HG02642 (cell line): ENCODE measurements at regions not wholly inside any gene's neighbourhood (a gene's known extent, or its start where the extent isn't known, plus 50 kb on each side); places are given as distances from the start of the nearest gene placed in this dataset.

Experiments used
- ATAC-seq: cut with Tn5 transposase; IDR thresholded peaks from one replicate; pipeline ENCODE4 v1.9.1; 2021; ENCODE audit warnings: mild to moderate bottlenecking; ENCODE audit not compliant: unreplicated experiment, poor library complexity

GRCh38 chr13:33940898-33941297 is 122.9 kb downstream of the RFC3 start:
- ATAC-seq = no peak

GRCh38 chr13:33945477-33945876 is 127.5 kb downstream of the RFC3 start:
- ATAC-seq = no peak

- ATAC-seq = no peak
Measured at GRCh38 chr13:33953203-33953602, 135.3 kb downstream of the RFC3 start.

- ATAC-seq = no peak
Measured at GRCh38 chr13:33953781-33954180, 135.8 kb downstream of the RFC3 start.

GRCh38 chr13:33956346-33956745 is 138.4 kb downstream of the RFC3 start:
- no peak for ATAC-seq

- no peak for ATAC-seq
Measured at GRCh38 chr13:33957497-33957905, 139.6 kb downstream of the RFC3 start.

- ATAC-seq = no peak
Measured at GRCh38 chr13:33958964-33959363, 141.0 kb downstream of the RFC3 start.

- ATAC-seq = no peak
Measured at GRCh38 chr13:33963134-33963533, 145.2 kb downstream of the RFC3 start.

GRCh38 chr13:33963895-33964294 is 145.9 kb downstream of the RFC3 start:
- no peak for ATAC-seq

GRCh38 chr13:33968520-33969507 is 150.9 kb downstream of the RFC3 start:
- no peak for ATAC-seq

- ATAC-seq = no peak
Measured at GRCh38 chr13:33970746-33971561, 153.0 kb downstream of the RFC3 start.

GRCh38 chr13:33971562-33971819 is 153.5 kb downstream of the RFC3 start:
- ATAC-seq = no peak

- no peak for ATAC-seq
Measured at GRCh38 chr13:33973194-33973593, 155.2 kb downstream of the RFC3 start.

- ATAC-seq = no peak
Measured at GRCh38 chr13:33976965-33977364, 159.0 kb downstream of the RFC3 start.

GRCh38 chr13:33978653-33979052 is 160.7 kb downstream of the RFC3 start:
- ATAC-seq = no peak

GRCh38 chr13:33992881-33993336 is 175.0 kb downstream of the RFC3 start:
- no peak for ATAC-seq

- peak; percentile 69 for ATAC-seq
Measured at GRCh38 chr13:33994198-33994597, 176.2 kb downstream of the RFC3 start.

- no peak for ATAC-seq
Measured at GRCh38 chr13:33994826-33995502, 177.0 kb downstream of the RFC3 start.

- ATAC-seq = no peak
Measured at GRCh38 chr13:33996636-33997035, 178.7 kb downstream of the RFC3 start.

GRCh38 chr13:33997574-33997973 is 179.6 kb downstream of the RFC3 start:
- ATAC-seq = no peak
